ENCODE measurements at regions not wholly inside any gene's neighbourhood (a gene's known extent, or its start where the extent isn't known, plus 50 kb on each side); places are given as distances from the start of the nearest gene placed in this dataset.
"Not testable (repeated sequence)": the region's sequence is repeated elsewhere in the genome, so short reads cannot be mapped to it uniquely, and the experiment has no call there.

GRCh38 chr10:77740396-77740795, 102.8 kb upstream of the KCNMA1 start:
- H3K9me3 Mint-ChIP-seq (ENCODE audit: insufficient read depth); H3K4me1 Mint-ChIP-seq (ENCODE audit: low read depth); H3K4me3 Mint-ChIP-seq; H3K27ac Mint-ChIP-seq; POLR2A ChIA-PET; H3K27me3 Mint-ChIP-seq (ENCODE audit: low read depth); ATAC-seq; DNase-seq; H3K36me3 Mint-ChIP-seq (ENCODE audit: low read depth): not testable (repeated sequence)
- CTCF ChIA-PET = interaction anchor here (0.8 kb wide), 1 partner anchor 29 kb away, joined by 3 read pairs; no protein-coding TSS in a partner anchor

- no peak overlapping the region for H3K4me3 Mint-ChIP-seq
- DNase-seq (no peak), ATAC-seq (no peak)
- no peak overlapping the region for H3K27ac Mint-ChIP-seq
- CTCF ChIA-PET = interaction anchor here (1.0 kb wide), 1 partner anchor 27 kb away, joined by 3 read pairs; no protein-coding TSS in a partner anchor
- no peaks in the 10 kb centered on the region for H3K36me3 Mint-ChIP-seq (ENCODE audit: low read depth)
- POLR2A ChIA-PET = no interaction called here
- peaks cover 8% of the 10 kb centered on the region for H3K27me3 Mint-ChIP-seq (ENCODE audit: low read depth)
- no peaks in the 10 kb centered on the region for H3K9me3 Mint-ChIP-seq (ENCODE audit: insufficient read depth)
- no peaks in the 10 kb centered on the region for H3K4me1 Mint-ChIP-seq (ENCODE audit: low read depth)
Measured at GRCh38 chr10:77738496-77739158, 101.0 kb upstream of the KCNMA1 start.

- H3K27me3 Mint-ChIP-seq (ENCODE audit: low read depth) = peaks cover 8% of the 10 kb centered on the region
- DNase-seq (no peak), ATAC-seq (no peak)
- ChIA-PET POLR2A (no interaction called here), CTCF (no interaction called here)
- no peaks in the 10 kb centered on the region for H3K9me3 Mint-ChIP-seq (ENCODE audit: insufficient read depth)
- H3K4me3 Mint-ChIP-seq = no peak overlapping the region
- H3K4me1 Mint-ChIP-seq (ENCODE audit: low read depth) = no peaks in the 10 kb centered on the region
- no peaks in the 10 kb centered on the region for H3K36me3 Mint-ChIP-seq (ENCODE audit: low read depth)
- H3K27ac Mint-ChIP-seq = no peak overlapping the region
Measured at GRCh38 chr10:77737608-77738007, 100.0 kb upstream of the KCNMA1 start.

- H3K27ac Mint-ChIP-seq; H3K27me3 Mint-ChIP-seq (ENCODE audit: low read depth); H3K4me3 Mint-ChIP-seq; ATAC-seq; H3K4me1 Mint-ChIP-seq (ENCODE audit: low read depth); DNase-seq; H3K36me3 Mint-ChIP-seq (ENCODE audit: low read depth); POLR2A ChIA-PET; H3K9me3 Mint-ChIP-seq (ENCODE audit: insufficient read depth): not testable (repeated sequence)
- CTCF ChIA-PET = interaction anchor here (1.6 kb wide), 1 partner anchor 23 kb away, joined by 4 read pairs; no protein-coding TSS in a partner anchor
Measured at GRCh38 chr10:77735136-77735535, 97.5 kb upstream of the KCNMA1 start.

GRCh38 chr10:77732213-77733003, 94.8 kb upstream of the KCNMA1 start:
- ATAC-seq = no peak
- no peaks in the 10 kb centered on the region for H3K4me1 Mint-ChIP-seq (ENCODE audit: low read depth)
- CTCF ChIA-PET = no interaction called here
- no peaks in the 10 kb centered on the region for H3K9me3 Mint-ChIP-seq (ENCODE audit: insufficient read depth)
- no peak overlapping the region for H3K4me3 Mint-ChIP-seq
- peaks cover 8% of the 10 kb centered on the region for H3K27me3 Mint-ChIP-seq (ENCODE audit: low read depth)
- POLR2A ChIA-PET = no interaction called here
- no peak for DNase-seq
- no peak overlapping the region for H3K27ac Mint-ChIP-seq
- H3K36me3 Mint-ChIP-seq (ENCODE audit: low read depth) = no peaks in the 10 kb centered on the region

DNA sequence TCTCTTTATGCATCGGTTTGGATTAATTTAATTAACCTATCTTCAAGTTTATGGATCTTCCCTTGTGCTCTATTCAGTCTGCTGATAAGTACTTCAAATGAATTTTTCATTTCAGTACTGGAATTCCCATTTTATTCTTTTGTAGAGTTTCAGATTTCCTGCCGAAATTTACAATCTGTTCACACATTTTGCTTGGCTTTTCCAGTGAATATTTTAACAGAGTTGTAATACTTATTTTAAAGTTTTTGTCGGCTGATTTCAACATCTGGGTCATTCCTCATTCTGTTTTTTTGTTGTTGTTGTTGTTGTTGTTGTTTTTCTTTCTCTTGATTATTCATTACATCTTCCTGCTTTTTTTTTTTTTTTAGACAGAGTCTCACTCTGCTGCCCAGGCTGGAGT, 89.9 kb upstream of the KCNMA1 start:
- H3K27me3 Mint-ChIP-seq (ENCODE audit: low read depth) = peaks cover 11% of the 10 kb centered on the region
- CTCF ChIA-PET = no interaction called here
- no peak overlapping the region for H3K4me3 Mint-ChIP-seq
- H3K36me3 Mint-ChIP-seq (ENCODE audit: low read depth) = no peaks in the 10 kb centered on the region
- ATAC-seq = no peak
- POLR2A ChIA-PET = no interaction called here
- no peak for DNase-seq
- no peaks in the 10 kb centered on the region for H3K4me1 Mint-ChIP-seq (ENCODE audit: low read depth)
- no peak overlapping the region for H3K27ac Mint-ChIP-seq
- no peaks in the 10 kb centered on the region for H3K9me3 Mint-ChIP-seq (ENCODE audit: insufficient read depth)

DNA sequence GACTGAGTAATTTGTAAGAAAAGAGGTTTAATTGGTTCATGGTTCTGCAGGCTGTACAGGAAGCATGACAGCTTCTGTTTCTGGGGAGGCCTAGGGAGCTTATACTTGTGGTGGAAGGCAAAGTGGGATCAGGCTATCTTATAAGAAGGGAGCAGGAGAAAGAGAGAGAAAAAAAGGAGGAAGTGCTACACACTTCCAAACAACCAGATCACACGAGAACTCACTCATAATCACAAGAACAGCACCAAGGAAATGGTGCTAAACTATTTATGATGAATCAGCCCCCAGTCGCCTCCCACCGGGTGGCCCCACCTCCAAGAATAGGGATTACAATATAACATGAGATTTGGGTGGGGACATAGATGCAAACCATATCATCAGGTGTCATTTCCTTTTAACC, 89.1 kb upstream of the KCNMA1 start:
- no peaks in the 10 kb centered on the region for H3K4me1 Mint-ChIP-seq (ENCODE audit: low read depth)
- DNase-seq = no peak
- ChIA-PET CTCF (no interaction called here), POLR2A (no interaction called here)
- H3K4me3 Mint-ChIP-seq = no peak overlapping the region
- peaks cover 11% of the 10 kb centered on the region for H3K27me3 Mint-ChIP-seq (ENCODE audit: low read depth)
- no peak for ATAC-seq
- H3K36me3 Mint-ChIP-seq (ENCODE audit: low read depth) = no peaks in the 10 kb centered on the region
- no peak overlapping the region for H3K27ac Mint-ChIP-seq
- no peaks in the 10 kb centered on the region for H3K9me3 Mint-ChIP-seq (ENCODE audit: insufficient read depth)

DNA sequence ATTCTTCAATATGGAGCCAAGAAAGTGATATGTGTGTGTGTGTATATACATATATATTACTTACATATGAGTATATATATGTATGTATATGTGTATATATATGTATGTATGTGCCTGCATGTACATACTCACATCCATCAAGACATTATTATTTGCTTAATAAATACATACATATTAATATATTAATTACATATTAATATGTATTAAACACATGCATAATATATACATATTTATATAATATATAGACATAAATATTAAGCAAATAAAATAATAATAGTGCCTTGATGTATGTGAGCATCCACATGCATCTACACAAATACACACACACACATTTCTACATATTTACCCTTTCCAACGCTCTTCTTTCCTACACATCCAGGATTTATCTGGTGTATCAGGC, 88.7 kb upstream of the KCNMA1 start:
- H3K4me3 Mint-ChIP-seq = no peak overlapping the region
- H3K27me3 Mint-ChIP-seq (ENCODE audit: low read depth) = peaks cover 11% of the 10 kb centered on the region
- ATAC-seq = no peak
- no peak for DNase-seq
- H3K27ac Mint-ChIP-seq = no peak overlapping the region
- ChIA-PET CTCF (no interaction called here), POLR2A (no interaction called here)
- no peaks in the 10 kb centered on the region for H3K36me3 Mint-ChIP-seq (ENCODE audit: low read depth)
- no peaks in the 10 kb centered on the region for H3K9me3 Mint-ChIP-seq (ENCODE audit: insufficient read depth)
- H3K4me1 Mint-ChIP-seq (ENCODE audit: low read depth) = no peaks in the 10 kb centered on the region

DNA sequence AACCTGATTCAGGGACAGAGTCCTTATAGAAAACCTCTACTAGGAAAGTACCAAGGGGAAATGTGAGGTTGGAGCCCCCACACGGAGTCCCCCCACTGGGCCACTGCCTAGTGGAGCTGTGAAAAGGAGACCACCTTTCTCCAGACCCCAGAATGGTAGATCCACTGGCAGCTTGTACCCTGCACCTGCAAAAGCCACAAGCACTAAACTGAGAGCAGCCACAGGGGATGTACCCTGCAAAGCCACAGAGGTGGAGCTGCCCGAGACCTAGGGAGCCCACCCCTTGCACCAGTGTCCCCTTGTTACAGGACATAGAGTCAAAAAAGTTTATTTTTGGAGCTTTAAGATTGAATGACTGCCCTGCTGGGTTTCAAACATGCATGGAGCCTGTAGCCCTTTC, 87.2 kb upstream of the KCNMA1 start:
- DNase-seq (no peak), ATAC-seq (no peak)
- Mint-ChIP-seq H3K4me1 (ENCODE audit: low read depth) (no peaks in the 10 kb centered on the region), H3K27me3 (ENCODE audit: low read depth) (peaks cover 11% of the 10 kb centered on the region), H3K36me3 (ENCODE audit: low read depth) (no peaks in the 10 kb centered on the region), H3K4me3 (no peak overlapping the region), H3K27ac (no peak overlapping the region), H3K9me3 (ENCODE audit: insufficient read depth) (no peaks in the 10 kb centered on the region)
- POLR2A ChIA-PET = no interaction called here
- CTCF ChIA-PET = interaction anchor here (1.2 kb wide), 1 partner anchor 13 kb away, joined by 3 read pairs; no protein-coding TSS in a partner anchor

DNA sequence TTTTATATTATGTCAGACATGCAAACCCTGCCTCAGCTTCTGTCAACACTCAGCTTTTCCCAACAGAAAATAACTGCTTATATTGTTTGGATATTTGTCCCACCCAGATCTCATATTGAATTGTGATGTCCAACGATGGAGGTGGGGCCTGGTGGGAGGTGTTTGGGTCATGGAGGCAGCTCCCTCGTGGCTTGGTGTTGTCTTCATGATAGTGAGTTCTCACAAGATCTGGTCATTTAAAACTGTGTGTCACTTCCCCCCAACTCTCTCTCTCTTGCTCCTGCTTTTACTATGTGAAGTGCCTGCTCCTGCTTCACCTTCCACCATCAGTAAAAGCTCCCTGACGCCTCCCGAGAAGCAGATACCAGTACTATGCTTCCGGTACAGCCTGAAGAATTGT, 85.8 kb upstream of the KCNMA1 start:
- POLR2A ChIA-PET = no interaction called here
- Mint-ChIP-seq H3K36me3 (ENCODE audit: low read depth) (no peaks in the 10 kb centered on the region), H3K4me3 (no peak overlapping the region), H3K4me1 (ENCODE audit: low read depth) (no peaks in the 10 kb centered on the region), H3K9me3 (ENCODE audit: insufficient read depth) (no peaks in the 10 kb centered on the region), H3K27ac (no peak overlapping the region), H3K27me3 (ENCODE audit: low read depth) (peaks cover 11% of the 10 kb centered on the region)
- ATAC-seq (no peak), DNase-seq (no peak)
- CTCF ChIA-PET = interaction anchor here (0.7 to 1.6 kb wide), 3 partner anchors 10 to 114 kb away, joined by 3 to 4 read pairs (median 3); no protein-coding TSS in a partner anchor

GRCh38 chr10:77722956-77723355, 85.3 kb upstream of the KCNMA1 start:
- H3K4me3 Mint-ChIP-seq; ATAC-seq; H3K9me3 Mint-ChIP-seq (ENCODE audit: insufficient read depth); H3K4me1 Mint-ChIP-seq (ENCODE audit: low read depth); H3K27ac Mint-ChIP-seq; H3K36me3 Mint-ChIP-seq (ENCODE audit: low read depth); POLR2A ChIA-PET; DNase-seq: not testable (repeated sequence)
- peaks cover 12% of the 10 kb centered on the region for H3K27me3 Mint-ChIP-seq (ENCODE audit: low read depth)
- CTCF ChIA-PET = interaction anchor here (0.6 to 1.6 kb wide), 3 partner anchors 34 to 115 kb away, joined by 3 to 4 read pairs (median 3); no protein-coding TSS in a partner anchor

DNA sequence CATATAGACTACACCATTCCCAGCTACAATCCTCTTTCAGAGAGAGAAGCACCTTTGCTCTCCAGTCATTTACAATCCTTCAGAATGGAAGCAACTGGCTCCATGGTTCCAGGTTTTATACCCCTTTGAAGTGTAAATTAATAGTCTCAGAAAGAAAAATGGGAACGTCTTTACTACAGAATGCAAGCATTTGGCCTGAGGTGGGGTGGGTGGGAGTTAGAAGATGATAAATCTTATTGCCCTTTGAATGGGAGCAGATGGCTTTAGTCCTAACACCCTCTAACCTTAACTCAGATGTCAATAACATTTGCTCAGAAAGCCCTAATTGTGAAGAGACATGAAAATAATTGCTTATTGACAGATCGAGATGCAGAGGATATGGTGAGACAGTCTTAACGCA, 84.2 kb upstream of the KCNMA1 start:
- ATAC-seq (no peak), DNase-seq (no peak)
- Mint-ChIP-seq H3K4me3 (no peak overlapping the region), H3K36me3 (ENCODE audit: low read depth) (no peaks in the 10 kb centered on the region), H3K27ac (no peak overlapping the region), H3K27me3 (ENCODE audit: low read depth) (peaks cover 17% of the 10 kb centered on the region), H3K9me3 (ENCODE audit: insufficient read depth) (no peaks in the 10 kb centered on the region), H3K4me1 (ENCODE audit: low read depth) (no peaks in the 10 kb centered on the region)
- ChIA-PET CTCF (interaction anchor here (1.0 to 4.3 kb wide), 3 partner anchors 10 to 556 kb away, joined by 3 to 28 read pairs (median 6); no protein-coding TSS in a partner anchor), POLR2A (no interaction called here)

Data from activated CD8-positive, alpha-beta T cell treated with anti-CD3 and anti-CD28 coated beads, Interleukin-2, amount 10 ng/mL, durations not matched to agents 7 days and 5 days (primary cell).